ENCODE measurements at regions not wholly inside any gene's neighbourhood (a gene's known extent, or its start where the extent isn't known, plus 50 kb on each side); places are given as distances from the start of the nearest gene placed in this dataset.

GRCh38 chr20:21820688-21821087 lies 115.2 kb downstream of the PAX1 start:
- no peak for DNase-seq

DNA sequence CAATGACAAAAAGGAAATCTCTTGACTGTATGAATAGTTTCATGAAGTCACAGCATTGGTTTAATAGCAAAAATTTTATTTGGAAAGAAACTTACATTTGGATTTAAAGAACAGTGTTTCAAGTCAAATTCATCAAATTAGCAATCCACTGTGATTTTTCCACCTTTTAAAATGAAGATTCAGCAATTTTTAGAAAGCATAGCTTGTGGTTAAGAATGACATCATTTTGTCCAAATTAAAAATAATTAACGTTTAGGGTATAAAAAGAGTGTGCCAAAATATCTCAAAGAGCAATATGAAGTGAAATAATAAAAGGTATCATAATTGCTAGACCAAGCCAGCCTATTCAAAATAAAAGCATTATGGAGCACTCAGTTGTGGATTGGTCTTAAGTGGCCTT lies 114.6 kb downstream of the PAX1 start:
- no peak for DNase-seq

DNA sequence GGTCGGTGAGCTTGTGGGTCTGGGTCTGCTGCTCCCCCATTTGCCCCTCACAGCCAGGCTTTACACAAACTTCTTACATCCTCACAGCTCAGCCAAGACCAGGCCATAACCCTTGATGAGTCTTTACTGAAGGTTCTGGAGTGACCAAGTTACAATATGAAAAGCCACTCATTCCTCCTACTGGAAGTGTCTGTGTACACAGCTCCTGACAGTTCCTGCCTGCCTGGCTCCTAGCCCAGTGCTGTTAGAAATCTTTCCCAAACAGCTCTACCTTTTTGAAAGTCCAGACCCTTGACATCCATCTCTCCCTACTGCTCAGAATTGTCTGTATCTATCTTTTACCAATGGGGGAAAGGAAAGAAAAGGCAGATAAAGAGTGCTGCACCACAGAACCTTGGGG lies 106.9 kb downstream of the PAX1 start:
- DNase-seq: no peak

DNA sequence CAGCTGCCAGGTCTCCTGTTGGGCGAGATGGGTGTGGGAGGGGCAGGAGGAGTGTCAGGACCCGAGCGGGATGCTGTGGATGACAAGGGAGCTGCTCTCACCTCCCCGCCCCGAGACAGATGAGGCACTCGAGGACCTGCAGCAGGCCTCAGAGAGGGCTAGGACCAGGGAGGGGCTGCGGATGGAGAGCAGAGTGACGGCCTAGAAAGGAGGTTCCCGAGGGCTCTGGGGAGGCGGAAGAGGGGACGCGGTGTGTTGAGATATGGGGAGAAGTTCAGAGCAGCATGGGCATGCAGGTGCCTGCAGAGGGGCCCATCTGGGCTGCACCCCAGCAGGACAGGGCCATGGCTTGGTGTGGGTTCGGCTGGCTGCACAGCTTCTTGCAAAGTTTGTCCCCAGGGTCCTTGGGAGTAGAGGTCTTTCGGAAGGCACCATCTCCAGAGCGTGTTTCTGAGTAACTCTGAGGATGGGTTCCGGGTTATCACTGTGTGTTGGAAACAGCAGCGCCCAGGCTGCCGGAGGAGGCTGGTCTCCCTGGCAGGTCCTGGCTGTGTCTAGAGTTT lies 104.6 kb downstream of the PAX1 start:
- no peak for DNase-seq

DNA sequence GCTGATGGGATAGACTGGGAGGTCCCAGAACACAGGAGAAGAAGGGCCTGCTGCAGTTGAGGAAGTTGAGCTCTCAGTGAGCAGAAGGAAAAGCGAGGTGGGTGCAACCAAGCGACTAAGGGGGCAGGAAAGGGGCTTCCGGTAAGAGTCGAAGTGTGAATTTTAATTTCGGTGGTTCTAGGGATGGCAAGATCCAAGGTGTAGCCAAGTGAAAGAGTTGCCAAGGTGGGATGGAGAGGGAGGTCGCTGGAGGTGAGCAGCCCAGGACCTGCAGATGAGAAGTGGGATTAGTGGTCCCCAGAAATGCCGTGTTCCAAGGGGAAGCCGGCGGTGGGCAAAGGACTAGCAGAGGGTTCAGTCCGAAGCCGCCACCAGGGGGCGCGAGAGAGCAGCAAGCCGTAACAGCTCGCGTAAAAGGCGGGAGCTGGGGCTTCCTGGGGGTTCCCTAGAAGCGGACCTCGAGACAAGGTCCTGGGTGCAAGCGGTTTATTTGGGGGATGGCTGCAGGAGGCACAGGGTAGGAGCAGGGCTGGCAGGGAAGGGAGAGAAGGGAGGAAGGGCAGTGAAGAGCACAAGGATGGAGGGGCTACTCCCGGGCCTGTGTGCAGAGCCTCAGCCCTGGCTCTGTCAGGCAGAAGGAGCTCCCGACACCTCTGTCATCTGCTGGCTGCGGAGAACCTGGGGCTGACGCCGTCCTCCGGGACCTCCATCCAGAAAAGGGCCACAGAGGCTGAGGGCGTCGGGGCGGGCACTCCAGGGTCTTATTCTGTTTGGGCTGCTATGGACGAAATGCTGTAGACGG lies 103.6 kb downstream of the PAX1 start:
- no peak for DNase-seq

- DNase-seq: no peak
These were observed 102.7 kb downstream of the PAX1 start for GRCh38 chr20:21808139-21808538.

- DNase-seq: no peak
These were observed 99.3 kb downstream of the PAX1 start for GRCh38 chr20:21804802-21805201.

- no peak for DNase-seq
These were observed 95.7 kb downstream of the PAX1 start for GRCh38 chr20:21801193-21801592.

DNA sequence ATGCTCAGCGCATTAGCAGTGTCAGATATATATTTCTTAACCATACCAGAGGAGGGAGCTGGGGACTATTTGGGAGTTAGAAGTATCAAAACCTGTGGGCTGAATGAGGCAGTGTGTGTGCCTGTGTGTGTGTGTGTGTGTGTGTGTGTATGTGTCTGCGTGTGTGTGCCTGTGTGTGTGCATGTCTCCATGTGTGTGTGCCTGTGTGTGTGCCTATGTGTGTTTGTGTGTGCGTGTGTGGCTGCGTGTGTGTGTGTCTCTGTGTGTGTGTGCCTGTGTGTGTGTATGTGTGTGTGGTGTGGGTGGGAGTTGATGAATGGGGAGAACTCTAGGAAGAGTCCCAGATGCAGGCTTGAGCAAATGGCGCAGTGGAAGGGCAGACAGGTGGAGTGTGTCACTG lies 92.9 kb downstream of the PAX1 start:
- DNase-seq: no peak

DNA sequence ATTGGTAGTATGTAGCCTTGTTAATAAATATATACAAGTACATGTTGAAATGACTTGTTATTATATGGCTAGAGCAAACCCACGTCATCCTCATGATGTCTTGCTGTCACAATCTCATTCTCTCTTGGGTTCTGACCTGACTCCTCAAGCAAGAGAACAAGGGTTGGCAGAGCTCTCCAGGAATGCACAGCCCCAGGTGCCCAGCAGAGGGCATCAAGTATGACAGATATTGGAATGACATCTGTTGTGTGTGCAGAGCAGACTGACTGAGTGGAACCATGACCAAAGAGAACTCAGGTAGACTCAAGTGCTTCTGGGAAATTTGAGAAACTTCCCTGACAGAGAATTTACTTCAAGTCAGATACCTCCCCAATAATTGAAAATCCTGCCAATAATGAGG lies 90.6 kb downstream of the PAX1 start:
- no peak for DNase-seq

GRCh38 chr20:21788082-21788481 lies 82.6 kb downstream of the PAX1 start:
- DNase-seq: no peak

DNA sequence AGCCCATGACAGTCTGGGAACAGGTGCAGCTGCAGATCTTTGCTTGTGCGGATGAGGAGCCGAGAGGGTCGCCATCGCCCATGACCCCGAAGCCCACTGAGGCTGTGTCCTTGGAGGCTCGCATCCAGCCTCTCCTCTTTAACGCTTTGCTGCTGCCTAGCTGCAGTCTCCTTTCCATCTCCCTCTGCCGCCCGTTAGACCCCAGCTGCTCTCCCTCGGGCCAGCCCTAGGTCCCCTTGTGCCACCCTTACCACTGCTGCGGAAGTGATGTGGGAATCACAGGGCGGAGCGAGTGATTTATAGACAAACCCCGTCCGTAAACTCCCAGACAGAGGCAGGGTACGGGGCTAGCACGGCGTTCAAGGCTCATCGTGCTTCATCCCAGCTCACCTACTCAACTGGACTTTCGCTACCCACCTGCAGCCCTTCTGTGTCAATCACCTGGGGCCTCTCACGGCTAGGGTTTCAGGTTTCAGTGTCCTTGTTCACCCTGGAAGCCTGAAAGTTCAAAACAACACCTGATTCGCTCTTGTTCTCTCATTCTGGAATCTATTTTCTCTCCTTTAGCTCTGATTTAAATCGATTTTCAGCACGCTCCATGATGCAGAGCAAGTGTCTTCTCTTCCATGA lies 76.1 kb downstream of the PAX1 start:
- DNase-seq: no peak

DNA sequence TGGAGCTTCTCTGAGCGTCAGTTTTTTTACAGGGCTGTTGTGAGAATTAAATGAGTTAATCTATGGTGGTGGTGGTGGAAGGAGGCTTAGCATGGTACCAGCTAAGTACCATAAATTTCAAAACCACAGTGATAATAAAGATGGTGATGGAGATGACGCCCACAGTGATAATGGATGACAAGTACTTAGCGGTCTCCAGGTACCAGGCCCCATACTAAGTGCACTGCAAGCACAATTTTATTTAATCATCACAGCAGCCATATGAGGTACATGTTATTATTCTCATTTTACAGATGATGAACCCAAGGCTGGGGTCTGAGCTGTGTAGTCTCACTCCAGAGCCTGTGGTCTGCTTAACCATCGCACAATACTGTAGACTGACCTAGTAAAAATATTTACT lies 75.1 kb downstream of the PAX1 start:
- DNase-seq: no peak
